ENCODE measurements at regions not wholly inside any gene's neighbourhood (a gene's known extent, or its start where the extent isn't known, plus 50 kb on each side); places are given as distances from the start of the nearest gene placed in this dataset.

DNA sequence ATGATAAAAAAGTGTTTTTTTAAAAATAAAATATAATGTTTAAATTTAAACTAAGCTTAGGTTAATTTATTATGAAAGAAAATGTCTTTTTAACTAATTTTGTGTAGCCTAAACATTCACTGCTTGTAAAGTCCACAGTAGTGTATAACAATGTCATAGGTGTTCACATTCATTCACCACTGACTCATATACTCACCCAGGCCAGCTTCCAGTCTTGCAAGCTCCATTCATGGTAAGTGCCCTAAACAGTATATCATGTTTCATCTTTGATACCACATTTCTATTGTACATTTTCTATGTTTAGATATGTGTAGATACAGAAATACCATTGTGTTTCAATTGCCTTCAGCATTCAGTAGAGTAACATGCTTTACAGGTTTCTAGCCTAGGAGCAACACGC is 530.3 kb downstream of the EPHA5 start:
- DNase-seq (ENCODE audit: low read depth), result no peak
- H3K4me3 ChIP-seq (ENCODE audit: low read length), result no peak overlapping the region
- TF ChIP-seq, protein P1, sequence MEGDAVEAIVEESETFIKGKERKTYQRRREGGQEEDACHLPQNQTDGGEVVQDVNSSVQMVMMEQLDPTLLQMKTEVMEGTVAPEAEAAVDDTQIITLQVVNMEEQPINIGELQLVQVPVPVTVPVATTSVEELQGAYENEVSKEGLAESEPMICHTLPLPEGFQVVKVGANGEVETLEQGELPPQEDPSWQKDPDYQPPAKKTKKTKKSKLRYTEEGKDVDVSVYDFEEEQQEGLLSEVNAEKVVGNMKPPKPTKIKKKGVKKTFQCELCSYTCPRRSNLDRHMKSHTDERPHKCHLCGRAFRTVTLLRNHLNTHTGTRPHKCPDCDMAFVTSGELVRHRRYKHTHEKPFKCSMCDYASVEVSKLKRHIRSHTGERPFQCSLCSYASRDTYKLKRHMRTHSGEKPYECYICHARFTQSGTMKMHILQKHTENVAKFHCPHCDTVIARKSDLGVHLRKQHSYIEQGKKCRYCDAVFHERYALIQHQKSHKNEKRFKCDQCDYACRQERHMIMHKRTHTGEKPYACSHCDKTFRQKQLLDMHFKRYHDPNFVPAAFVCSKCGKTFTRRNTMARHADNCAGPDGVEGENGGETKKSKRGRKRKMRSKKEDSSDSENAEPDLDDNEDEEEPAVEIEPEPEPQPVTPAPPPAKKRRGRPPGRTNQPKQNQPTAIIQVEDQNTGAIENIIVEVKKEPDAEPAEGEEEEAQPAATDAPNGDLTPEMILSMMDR (conservative IDR thresholded peaks at IDR 0.05; ENCODE audit: low read length), result no peak

DNA sequence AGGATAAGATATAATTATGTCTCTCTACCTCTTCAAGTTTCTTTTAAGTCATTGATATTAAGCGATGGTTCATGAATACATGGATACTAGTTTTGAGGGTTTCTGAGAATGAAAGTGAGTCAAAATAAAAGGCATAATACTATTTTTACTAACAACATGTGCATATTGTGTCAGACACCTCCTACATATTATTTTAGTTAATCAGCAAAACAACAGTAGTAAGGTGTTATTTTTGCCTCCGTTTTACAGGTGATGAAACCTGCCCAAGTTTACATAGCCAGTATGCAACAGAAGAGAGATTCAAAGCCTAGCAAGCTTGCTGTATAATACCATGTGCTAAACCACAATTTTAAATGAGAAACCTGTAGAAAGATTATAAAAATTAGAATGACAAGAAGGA is 544.1 kb downstream of the EPHA5 start:
- DNase-seq (ENCODE audit: low read depth), result no peak
- H3K4me3 ChIP-seq (ENCODE audit: low read length), result no peak overlapping the region
- TF ChIP-seq, protein P1 (conservative IDR thresholded peaks at IDR 0.05; ENCODE audit: low read length), result no peak

DNA sequence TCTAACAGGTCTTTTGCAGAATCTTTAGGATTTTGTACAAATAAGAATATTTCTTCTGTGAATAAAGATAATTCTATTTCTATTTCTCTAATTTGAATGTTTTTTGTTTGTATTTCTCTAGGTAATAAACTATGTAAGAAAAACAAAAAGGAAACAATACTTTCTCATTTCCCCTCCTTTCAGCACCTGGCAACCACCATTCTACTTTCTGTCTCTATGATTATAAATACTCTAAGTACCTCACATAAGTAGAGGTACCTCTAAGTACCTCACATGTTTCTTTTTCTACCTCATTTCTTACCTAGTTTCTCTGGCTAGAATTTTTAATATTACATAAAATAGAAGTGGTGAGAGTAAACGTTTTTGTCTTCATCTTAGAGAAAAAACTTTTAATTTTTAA is 550.0 kb downstream of the EPHA5 start:
- DNase-seq (ENCODE audit: low read depth), result no peak
- H3K4me3 ChIP-seq (ENCODE audit: low read length), result no peak overlapping the region
- TF ChIP-seq, protein P1 (conservative IDR thresholded peaks at IDR 0.05; ENCODE audit: low read length), result no peak

DNA sequence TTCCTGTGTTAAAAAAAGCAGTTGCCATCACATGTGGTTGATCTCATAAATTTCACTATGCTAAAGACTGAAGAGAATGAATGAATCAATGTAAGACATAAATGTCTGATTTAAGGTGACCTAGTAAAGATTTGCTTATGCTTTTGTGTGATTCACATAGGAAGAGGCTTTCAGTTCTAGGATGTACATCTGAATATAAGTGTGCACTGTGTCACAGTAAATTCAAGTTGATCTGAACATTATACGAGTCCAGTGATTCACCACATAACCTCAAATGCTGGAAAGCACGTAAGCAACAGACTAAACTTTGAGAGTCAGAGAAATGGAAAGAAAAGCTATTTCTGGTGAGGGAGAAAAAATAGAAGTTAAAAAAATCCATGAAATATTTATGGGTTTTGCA is 567.9 kb downstream of the EPHA5 start:
- TF ChIP-seq, protein P1 (conservative IDR thresholded peaks at IDR 0.05; ENCODE audit: low read length), result no peak

DNA sequence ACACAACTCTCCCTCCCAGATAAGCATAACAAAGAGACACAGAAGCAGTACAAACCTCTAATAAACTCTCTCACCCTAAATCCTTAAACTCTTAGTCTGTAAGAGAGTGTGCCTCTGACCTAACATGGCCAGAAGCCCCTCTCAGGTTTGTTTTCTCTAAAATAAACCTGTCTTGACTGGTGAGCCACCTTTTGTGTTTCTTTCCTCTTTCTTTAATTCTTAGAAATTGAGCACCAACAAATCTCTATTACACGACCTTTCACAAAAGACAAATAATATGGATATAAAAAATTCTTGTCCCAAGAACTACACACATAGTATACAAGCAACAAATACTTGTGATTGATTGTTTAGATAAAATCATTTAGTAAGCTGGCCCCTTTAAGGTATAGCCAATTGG is 573.7 kb downstream of the EPHA5 start:
- H3K4me3 ChIP-seq (ENCODE audit: low read length), result no peak overlapping the region
- TF ChIP-seq, protein P1 (conservative IDR thresholded peaks at IDR 0.05; ENCODE audit: low read length), result no peak
- DNase-seq (ENCODE audit: low read depth), result no peak

More for the DNA sequence above, 567.9 kb downstream of the EPHA5 start:
- no peak overlapping the region for H3K4me3 ChIP-seq (ENCODE audit: low read length)
- DNase-seq (ENCODE audit: low read depth), result no peak

DNA sequence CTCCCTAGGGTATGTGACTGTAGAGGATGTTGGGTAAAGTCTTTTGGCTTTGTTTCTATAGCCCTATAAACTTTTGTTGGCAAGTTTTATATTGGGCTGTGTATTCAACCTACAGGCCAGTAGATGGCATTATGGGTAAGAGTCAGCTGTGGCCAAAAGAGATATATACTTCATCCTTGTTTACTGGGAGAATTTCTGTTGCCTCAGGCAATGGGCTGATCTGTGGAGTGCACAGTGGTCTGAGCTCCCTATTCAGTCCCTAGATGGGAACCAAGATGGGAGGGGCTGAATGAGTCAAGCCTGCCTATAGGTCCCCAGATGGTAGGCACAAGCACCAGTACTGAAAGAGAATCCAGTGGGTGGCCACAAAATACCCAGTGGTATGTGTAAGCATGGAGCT is 580.6 kb downstream of the EPHA5 start:
- DNase-seq (ENCODE audit: low read depth), result no peak

DNA sequence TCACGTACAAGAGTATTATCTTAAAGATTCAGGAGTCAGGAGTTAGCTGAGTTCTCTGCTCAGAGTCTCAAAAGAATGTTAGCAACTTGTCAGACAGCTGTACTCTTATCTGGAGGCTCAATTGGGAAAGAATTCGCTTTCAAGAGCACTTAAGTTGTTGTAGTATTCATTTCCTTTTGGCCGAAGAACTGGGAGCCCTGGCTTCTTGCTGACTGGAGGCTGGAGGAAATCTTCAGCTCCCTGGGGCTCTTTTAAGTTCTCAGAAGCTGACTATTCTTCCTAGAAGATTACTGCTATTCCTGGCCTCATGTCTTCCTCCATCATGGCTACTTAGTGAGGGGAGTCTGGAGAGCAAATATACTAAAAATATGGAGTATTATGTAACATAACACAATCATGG is 587.2 kb downstream of the EPHA5 start:
- H3K4me3 ChIP-seq (ENCODE audit: low read length), result no peak overlapping the region
- TF ChIP-seq, protein P1 (conservative IDR thresholded peaks at IDR 0.05; ENCODE audit: low read length), result no peak
- no peak for DNase-seq (ENCODE audit: low read depth)

More for the DNA sequence above, 580.6 kb downstream of the EPHA5 start:
- TF ChIP-seq, protein P1 (conservative IDR thresholded peaks at IDR 0.05; ENCODE audit: low read length), result no peak
- no peak overlapping the region for H3K4me3 ChIP-seq (ENCODE audit: low read length)

All from AG10803 (cell line).